ENCODE measurements at regions not wholly inside any gene's neighbourhood (a gene's known extent, or its start where the extent isn't known, plus 50 kb on each side); places are given as distances from the start of the nearest gene placed in this dataset.

DNA sequence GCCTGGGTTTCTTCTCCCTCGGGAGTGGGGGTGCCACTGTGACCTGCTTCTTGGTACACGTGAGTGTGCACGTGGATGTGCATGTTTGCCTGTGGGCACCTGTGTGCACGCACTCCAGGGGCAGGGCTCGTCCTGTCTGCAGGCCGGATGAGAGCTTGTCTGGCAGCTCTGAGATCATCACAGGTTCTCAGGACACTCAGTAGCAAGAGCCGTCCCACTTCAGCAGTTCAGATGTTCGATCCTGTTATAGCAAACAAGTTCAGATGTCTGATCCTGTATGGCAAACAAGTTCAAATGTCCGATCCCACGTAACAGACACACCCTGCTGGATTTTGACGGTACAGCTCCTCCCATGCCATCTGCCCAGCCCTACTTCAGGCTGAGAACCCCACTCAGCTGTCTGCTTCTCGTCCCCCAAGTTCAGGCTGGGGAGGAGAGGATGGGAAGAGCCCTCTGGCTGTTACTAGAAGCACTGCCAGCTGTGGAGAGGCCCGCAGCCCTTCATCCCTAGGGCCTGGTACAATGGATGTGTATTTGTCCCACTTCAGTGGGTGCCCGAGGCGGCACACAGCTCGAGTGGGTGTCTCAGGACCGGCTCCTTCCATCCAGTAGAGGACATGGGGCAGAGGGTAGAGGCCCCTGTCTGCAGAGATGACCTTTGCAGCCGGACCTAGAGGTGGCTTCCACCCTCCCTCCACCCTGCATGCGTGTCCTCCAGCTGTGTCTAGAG, 1126.9 kb downstream of the BRD1 start:
- Histone ChIP-seq H3K9me3 (ENCODE audit: control insufficient read depth, insufficient read depth, low read length) (peaks cover 82% of the 10 kb centered on the region), H2BK120ac (ENCODE audit: low read depth, low read length) (no peak overlapping the region), H4K5ac (ENCODE audit: low read depth, low read length) (no peak overlapping the region), H3K14ac (replicated peaks; ENCODE audit: low read depth, low read length) (no peak overlapping the region), H3K27me3 (ENCODE audit: control insufficient read depth, insufficient read depth, low read length) (no peaks in the 10 kb centered on the region), H3K18ac (ENCODE audit: low read depth, low read length) (no peak overlapping the region), H2AFZ (replicated peaks; ENCODE audit: low read length, poor library complexity) (no peak overlapping the region), H3K23ac (ENCODE audit: low read depth, low read length) (no peak overlapping the region), H2BK5ac (ENCODE audit: low read depth, low read length, poor library complexity, severe bottlenecking) (no peak overlapping the region), H3K9ac (ENCODE audit: low read depth, low read length) (no peak overlapping the region), H3K9me1 (ENCODE audit: insufficient read depth, low read length) (no peaks in the 10 kb centered on the region), H3K4me3 (ENCODE audit: insufficient read depth, low read depth, low read length) (no peak overlapping the region), H4K91ac (ENCODE audit: insufficient read depth, low read depth, low read length) (no peak overlapping the region), H3K4me2 (ENCODE audit: low read depth, low read length) (no peak overlapping the region), H3K79me1 (ENCODE audit: low read depth in 1 of 2, low read length in 2 of 2) (no peaks in the 10 kb centered on the region), H4K8ac (ENCODE audit: low read depth in 2 of 2, low read length in 2 of 2) (no peak overlapping the region), H2AK9ac (replicated peaks; ENCODE audit: low read depth, low read length, poor library complexity) (no peak overlapping the region), H4K20me1 (ENCODE audit: insufficient read depth, low read length) (no peaks in the 10 kb centered on the region), H3K56ac (ENCODE audit: extremely low read depth, insufficient read depth, low read length) (no peak overlapping the region), H3K27ac (ENCODE audit: insufficient read depth, low read length) (no peak overlapping the region), H3K4ac (ENCODE audit: low read depth, low read length) (no peak overlapping the region), H3K36me3 (ENCODE audit: control insufficient read depth, insufficient read depth, low read length) (no peaks in the 10 kb centered on the region), H3K4me1 (ENCODE audit: control insufficient read depth, insufficient read depth, low read length) (no peaks in the 10 kb centered on the region), H2AK5ac (ENCODE audit: low read depth, low read length) (no peak overlapping the region), H2BK20ac (ENCODE audit: low read depth, low read length) (no peak overlapping the region), H2BK15ac (ENCODE audit: low read depth, low read length) (no peak overlapping the region)
- in situ Hi-C loops (cut with MboI; ENCODE audit: low sequenced_read_pairs) = no loop called here
- no peak for ATAC-seq (ENCODE audit: low read depth)
- 66% methylated on average over 9 of the region's 19 CpGs; no CpG with 5 or more reads in 1 of the 2 experiments for WGBS, 2 experiments (ENCODE audit: extremely low coverage in 2 of 2, insufficient read length in 1 of 2)
- dilution Hi-C loops (cut with HindIII; ENCODE audit: low sequenced_read_pairs, unreplicated experiment) = no loop called here
- no peak for TF ChIP-seq CHD1 (IDR thresholded peaks at IDR 0.05; ENCODE audit: low read depth, low read length)
- TF ChIP-seq, protein P1, sequence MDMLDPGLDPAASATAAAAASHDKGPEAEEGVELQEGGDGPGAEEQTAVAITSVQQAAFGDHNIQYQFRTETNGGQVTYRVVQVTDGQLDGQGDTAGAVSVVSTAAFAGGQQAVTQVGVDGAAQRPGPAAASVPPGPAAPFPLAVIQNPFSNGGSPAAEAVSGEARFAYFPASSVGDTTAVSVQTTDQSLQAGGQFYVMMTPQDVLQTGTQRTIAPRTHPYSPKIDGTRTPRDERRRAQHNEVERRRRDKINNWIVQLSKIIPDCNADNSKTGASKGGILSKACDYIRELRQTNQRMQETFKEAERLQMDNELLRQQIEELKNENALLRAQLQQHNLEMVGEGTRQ (IDR thresholded peaks at IDR 0.05; ENCODE audit: low read depth, low read length) = no peak
- TF ChIP-seq, protein P2, sequence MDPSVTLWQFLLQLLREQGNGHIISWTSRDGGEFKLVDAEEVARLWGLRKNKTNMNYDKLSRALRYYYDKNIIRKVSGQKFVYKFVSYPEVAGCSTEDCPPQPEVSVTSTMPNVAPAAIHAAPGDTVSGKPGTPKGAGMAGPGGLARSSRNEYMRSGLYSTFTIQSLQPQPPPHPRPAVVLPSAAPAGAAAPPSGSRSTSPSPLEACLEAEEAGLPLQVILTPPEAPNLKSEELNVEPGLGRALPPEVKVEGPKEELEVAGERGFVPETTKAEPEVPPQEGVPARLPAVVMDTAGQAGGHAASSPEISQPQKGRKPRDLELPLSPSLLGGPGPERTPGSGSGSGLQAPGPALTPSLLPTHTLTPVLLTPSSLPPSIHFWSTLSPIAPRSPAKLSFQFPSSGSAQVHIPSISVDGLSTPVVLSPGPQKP (IDR thresholded peaks at IDR 0.05; ENCODE audit: borderline replicate concordance, low read depth, low read length) = no peak
- TF ChIP-seq, protein P3, sequence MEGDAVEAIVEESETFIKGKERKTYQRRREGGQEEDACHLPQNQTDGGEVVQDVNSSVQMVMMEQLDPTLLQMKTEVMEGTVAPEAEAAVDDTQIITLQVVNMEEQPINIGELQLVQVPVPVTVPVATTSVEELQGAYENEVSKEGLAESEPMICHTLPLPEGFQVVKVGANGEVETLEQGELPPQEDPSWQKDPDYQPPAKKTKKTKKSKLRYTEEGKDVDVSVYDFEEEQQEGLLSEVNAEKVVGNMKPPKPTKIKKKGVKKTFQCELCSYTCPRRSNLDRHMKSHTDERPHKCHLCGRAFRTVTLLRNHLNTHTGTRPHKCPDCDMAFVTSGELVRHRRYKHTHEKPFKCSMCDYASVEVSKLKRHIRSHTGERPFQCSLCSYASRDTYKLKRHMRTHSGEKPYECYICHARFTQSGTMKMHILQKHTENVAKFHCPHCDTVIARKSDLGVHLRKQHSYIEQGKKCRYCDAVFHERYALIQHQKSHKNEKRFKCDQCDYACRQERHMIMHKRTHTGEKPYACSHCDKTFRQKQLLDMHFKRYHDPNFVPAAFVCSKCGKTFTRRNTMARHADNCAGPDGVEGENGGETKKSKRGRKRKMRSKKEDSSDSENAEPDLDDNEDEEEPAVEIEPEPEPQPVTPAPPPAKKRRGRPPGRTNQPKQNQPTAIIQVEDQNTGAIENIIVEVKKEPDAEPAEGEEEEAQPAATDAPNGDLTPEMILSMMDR (conservative IDR thresholded peaks at IDR 0.05; ENCODE audit: low read depth, low read length) = no peak
- no peak for TF ChIP-seq POLR2A (IDR thresholded peaks at IDR 0.05; ENCODE audit: low read depth, low read length)
- TF ChIP-seq MAFK (IDR thresholded peaks at IDR 0.05; ENCODE audit: low read depth, low read length) = no peak
- TF ChIP-seq RAD21 (IDR thresholded peaks at IDR 0.05; ENCODE audit: low read length) = no peak
- no peak for TF ChIP-seq FOS (IDR thresholded peaks at IDR 0.05; ENCODE audit: low read depth, low read length)
- TF ChIP-seq MXI1 (IDR thresholded peaks at IDR 0.05; ENCODE audit: borderline replicate concordance, low read depth, low read length) = no peak
- no peak for TF ChIP-seq SMC3 (IDR thresholded peaks at IDR 0.05; ENCODE audit: low read depth, low read length)
- no peak for TF ChIP-seq RFX5 (IDR thresholded peaks at IDR 0.05; ENCODE audit: low read depth, low read length)
- TF ChIP-seq CEBPB (IDR thresholded peaks at IDR 0.05; ENCODE audit: low read depth, low read length) = no peak
- no peak for TF ChIP-seq BHLHE40 (IDR thresholded peaks at IDR 0.05; ENCODE audit: low read depth, low read length)
- intact Hi-C loops (cut with micrococcal nuclease) = no loop called here
- no peak for DNase-seq
- BruUV-seq (replicated peaks) = no TSS peak
- CTCF ChIA-PET = no interaction called here
- POLR2A ChIA-PET (ENCODE audit: unreplicated experiment) = no interaction called here

All from IMR-90 (cell line).